Trophoblast cell (in vitro differentiated cells and primary cell): ENCODE measurements at regions not wholly inside any gene's neighbourhood (a gene's known extent, or its start where the extent isn't known, plus 50 kb on each side); places are given as distances from the start of the nearest gene placed in this dataset.
"Not testable (repeated sequence)": the region's sequence is repeated elsewhere in the genome, so short reads cannot be mapped to it uniquely, and the experiment has no call there.

ENCODE experiments used
- DNase-seq, 2 donors: peaks; one replicate each; pipeline ENCODE4 v3.0.0-alpha.2; 2016
- H2AFZ ChIP-seq: 2 replicates; pipeline ENCODE4 v1.6.1; 2013; ENCODE audit warnings: low read length, moderate library complexity, mild to moderate bottlenecking; ENCODE audit not compliant: insufficient read depth, poor library complexity
- H2AK5ac ChIP-seq: 2 replicates; pipeline ENCODE4 v1.6.1; 2013; ENCODE audit warnings: mild to moderate bottlenecking, low read length
- H2BK120ac ChIP-seq: 2 replicates; pipeline ENCODE4 v1.6.1; 2013; ENCODE audit warnings: low read length, mild to moderate bottlenecking, moderate library complexity; ENCODE audit not compliant: insufficient read depth, poor library complexity
- H2BK12ac ChIP-seq: 2 replicates; pipeline ENCODE4 v1.6.1; 2013; ENCODE audit warnings: mild to moderate bottlenecking, low read length, moderate library complexity
- H2BK5ac ChIP-seq: 2 replicates; pipeline ENCODE4 v1.6.1; 2013; ENCODE audit warnings: low read length, low read depth, moderate library complexity, mild to moderate bottlenecking; ENCODE audit not compliant: poor library complexity
- H3K14ac ChIP-seq: 2 replicates; pipeline ENCODE4 v1.6.1; 2013; ENCODE audit warnings: mild to moderate bottlenecking, low read length
- H3K18ac ChIP-seq: 2 replicates; pipeline ENCODE4 v1.6.1; 2013; ENCODE audit warnings: mild to moderate bottlenecking, low read length
- H3K23ac ChIP-seq: 2 replicates; pipeline ENCODE4 v1.6.1; 2013; ENCODE audit warnings: low read length
- H3K27ac ChIP-seq: 2 replicates; pipeline ENCODE4 v1.5.1; 2013; ENCODE audit warnings: low read depth, mild to moderate bottlenecking, inconsistent platforms, low read length, moderate library complexity
- H3K27me3 ChIP-seq: 2 replicates; pipeline ENCODE4 v1.6.1; 2013; ENCODE audit warnings: inconsistent platforms, mild to moderate bottlenecking, low read length, moderate library complexity; ENCODE audit not compliant: insufficient read depth
- H3K36me3 ChIP-seq, 2 experiments: 1 replicate in 1 of 2; 2 replicates in 1 of 2; pipeline ENCODE4 v1.6.1; 2013; ENCODE audit warnings: low read length in 2 of 2, mild to moderate bottlenecking in 2 of 2, moderate library complexity in 1 of 2; ENCODE audit not compliant: insufficient read depth in 2 of 2, control insufficient read depth in 1 of 2
- H3K4ac ChIP-seq: 2 replicates; pipeline ENCODE4 v1.6.1; 2013; ENCODE audit warnings: low read depth, mild to moderate bottlenecking, low read length, moderate library complexity
- H3K4me1 ChIP-seq, 2 experiments: 1 replicate in 1 of 2; 2 replicates in 1 of 2; pipeline ENCODE4 v1.6.1; 2013; ENCODE audit warnings: low read length in 2 of 2, mild to moderate bottlenecking in 2 of 2, moderate library complexity in 1 of 2; ENCODE audit not compliant: insufficient read depth in 2 of 2, control insufficient read depth in 1 of 2
- H3K4me2 ChIP-seq: 2 replicates; pipeline ENCODE4 v1.6.1; 2013; ENCODE audit warnings: inconsistent platforms, mild to moderate bottlenecking, low read length, moderate library complexity
- H3K4me3 ChIP-seq: 2 replicates; pipeline ENCODE4 v1.5.1; 2013; ENCODE audit warnings: mild to moderate bottlenecking, low read depth, low read length, inconsistent platforms
- H3K79me1 ChIP-seq: one replicate; pipeline ENCODE4 v1.6.1; 2013; ENCODE audit warnings: low read length
- H3K79me2 ChIP-seq: 2 replicates; pipeline ENCODE4 v1.6.1; 2013; ENCODE audit warnings: low read length, mild to moderate bottlenecking; ENCODE audit not compliant: control insufficient read depth, insufficient read depth, poor library complexity
- H3K9ac ChIP-seq: 2 replicates; pipeline ENCODE4 v1.6.1; 2013; ENCODE audit warnings: mild to moderate bottlenecking, low read length
- H3K9me3 ChIP-seq: 2 replicates; pipeline ENCODE4 v1.6.1; 2013; ENCODE audit warnings: low read depth, mild to moderate bottlenecking, control low read depth, inconsistent platforms, low read length; ENCODE audit not compliant: insufficient read depth
- H4K12ac ChIP-seq: 2 replicates; pipeline ENCODE4 v1.6.1; 2013; ENCODE audit warnings: low read depth, mild to moderate bottlenecking, low read length, moderate library complexity
- H4K8ac ChIP-seq: 2 replicates; pipeline ENCODE4 v1.6.1; 2013; ENCODE audit warnings: low read depth, mild to moderate bottlenecking, low read length, moderate library complexity
- H4K91ac ChIP-seq: one replicate; pipeline ENCODE4 v1.6.1; 2013; ENCODE audit warnings: low read depth, mild to moderate bottlenecking, low read length, moderate library complexity
- WGBS: extraction: QIAGEN DNeasy Blood & Tissue Kit; methylation state at CpG from one replicate; pipeline ENCODE4 v1.1.7; 2013; ENCODE audit warnings: missing lambda C conversion rate; ENCODE audit not compliant: insufficient read length, insufficient coverage; ENCODE audit errors: extremely low coverage; 5-methylcytosine and 5-hydroxymethylcytosine counted together

- H3K18ac ChIP-seq, H2AK5ac ChIP-seq, H3K27me3 ChIP-seq, H2BK5ac ChIP-seq, H3K14ac ChIP-seq, H2AFZ ChIP-seq, H2BK120ac ChIP-seq, H3K79me1 ChIP-seq, H3K4me3 ChIP-seq, H3K36me3 ChIP-seq, H3K4ac ChIP-seq, H3K79me2 ChIP-seq, H3K4me1 ChIP-seq, H4K91ac ChIP-seq, H4K12ac ChIP-seq, H3K9ac ChIP-seq, H3K27ac ChIP-seq, H3K9me3 ChIP-seq, H4K8ac ChIP-seq, H3K23ac ChIP-seq, DNase-seq, H2BK12ac ChIP-seq, H3K4me2 ChIP-seq: not testable (repeated sequence)
- no CpG with 5 or more reads among the region's 5 CpGs for WGBS
Measured at GRCh38 chr7:29696402-29696801, 109.9 kb upstream of the WIPF3 start.

- not testable (repeated sequence) for H4K91ac ChIP-seq, H4K12ac ChIP-seq, H2AK5ac ChIP-seq, H3K9ac ChIP-seq, DNase-seq, H2AFZ ChIP-seq, H3K27ac ChIP-seq, H4K8ac ChIP-seq, H3K4me3 ChIP-seq, H3K4me1 ChIP-seq, H3K27me3 ChIP-seq, H3K18ac ChIP-seq, H2BK120ac ChIP-seq, H2BK12ac ChIP-seq, H3K4ac ChIP-seq, H3K4me2 ChIP-seq, H2BK5ac ChIP-seq, H3K79me1 ChIP-seq, H3K14ac ChIP-seq, H3K9me3 ChIP-seq, H3K79me2 ChIP-seq, H3K23ac ChIP-seq, H3K36me3 ChIP-seq
- no CpG with 5 or more reads among the region's 2 CpGs for WGBS
Measured at GRCh38 chr7:29699723-29700122, 106.6 kb upstream of the WIPF3 start.

GRCh38 chr7:29701540-29701939 is 104.8 kb upstream of the WIPF3 start:
- H4K12ac ChIP-seq, H3K79me1 ChIP-seq, H2BK5ac ChIP-seq, H4K8ac ChIP-seq, H3K4me1 ChIP-seq, H2AK5ac ChIP-seq, H3K9ac ChIP-seq, H3K14ac ChIP-seq, H3K4me2 ChIP-seq, H3K27ac ChIP-seq, H3K9me3 ChIP-seq, H3K27me3 ChIP-seq, DNase-seq, H2AFZ ChIP-seq, H3K36me3 ChIP-seq, H3K4me3 ChIP-seq, H3K4ac ChIP-seq, H3K18ac ChIP-seq, H3K79me2 ChIP-seq, H3K23ac ChIP-seq, H2BK12ac ChIP-seq, H4K91ac ChIP-seq, H2BK120ac ChIP-seq: not testable (repeated sequence)
- no CpG with 5 or more reads among the region's 1 CpG for WGBS

- H3K79me1 ChIP-seq, H3K9me3 ChIP-seq, H3K36me3 ChIP-seq, H3K4me3 ChIP-seq, H4K12ac ChIP-seq, H3K23ac ChIP-seq, H4K91ac ChIP-seq, H3K14ac ChIP-seq, DNase-seq, H2BK12ac ChIP-seq, H2AK5ac ChIP-seq, H3K18ac ChIP-seq, H3K4me2 ChIP-seq, H3K4me1 ChIP-seq, H3K27me3 ChIP-seq, H3K9ac ChIP-seq, H2BK120ac ChIP-seq, H2AFZ ChIP-seq, H2BK5ac ChIP-seq, H3K27ac ChIP-seq, H4K8ac ChIP-seq, H3K79me2 ChIP-seq, H3K4ac ChIP-seq: not testable (repeated sequence)
- WGBS, result no CpG with 5 or more reads among the region's 4 CpGs
Measured at GRCh38 chr7:29703830-29704229, 102.5 kb upstream of the WIPF3 start.

- H3K14ac ChIP-seq, H3K4me2 ChIP-seq, H3K4ac ChIP-seq, H4K8ac ChIP-seq, H3K23ac ChIP-seq, H3K36me3 ChIP-seq, H3K9me3 ChIP-seq, H2BK120ac ChIP-seq, H2BK12ac ChIP-seq, H2BK5ac ChIP-seq, H2AFZ ChIP-seq, H4K91ac ChIP-seq, H3K27me3 ChIP-seq, H3K79me2 ChIP-seq, H3K9ac ChIP-seq, DNase-seq, H2AK5ac ChIP-seq, H3K79me1 ChIP-seq, H3K27ac ChIP-seq, H3K4me3 ChIP-seq, H4K12ac ChIP-seq, H3K18ac ChIP-seq, H3K4me1 ChIP-seq: not testable (repeated sequence)
Measured at GRCh38 chr7:29709002-29709401, 97.3 kb upstream of the WIPF3 start.
